Activated naive CD4-positive, alpha-beta T cell treated with anti-CD3 and anti-CD28 coated beads for 36 hours (primary cell): ENCODE measurements at regions not wholly inside any gene's neighbourhood (a gene's known extent, or its start where the extent isn't known, plus 50 kb on each side); places are given as distances from the start of the nearest gene placed in this dataset.

Experiments
- CTCF ChIA-PET: fragments of 350-600 bp; sonication (Branson Sonifier 250); formaldehyde crosslinking; loops from one replicate; lab custom pipeline; 2021; ENCODE audit warnings: antibody characterized with exemption; lab: Charles Lee
- DNase-seq: peaks from one replicate; pipeline ENCODE4 v3.0.0-alpha.2; 2020
- H3K27ac Mint-ChIP-seq: one replicate; pipeline ENCODE4 v1.8.0; 2021; ENCODE audit warnings: mild to moderate bottlenecking, mixed read lengths
- H3K27me3 Mint-ChIP-seq: one replicate; pipeline ENCODE4 v1.8.0; 2021; ENCODE audit warnings: low read depth, mixed read lengths
- H3K36me3 Mint-ChIP-seq: one replicate; pipeline ENCODE4 v1.8.0; 2021; ENCODE audit warnings: low read depth, mixed read lengths
- H3K4me1 Mint-ChIP-seq: one replicate; pipeline ENCODE4 v1.8.0; 2021; ENCODE audit warnings: low read depth, mixed read lengths
- H3K4me3 Mint-ChIP-seq: one replicate; pipeline ENCODE4 v1.8.0; 2021; ENCODE audit warnings: mild to moderate bottlenecking, moderate library complexity, mixed read lengths
- H3K9me3 Mint-ChIP-seq: one replicate; pipeline ENCODE4 v1.8.0; 2021; ENCODE audit warnings: mixed read lengths
- intact Hi-C: fragments of 100-400 bp; cut with micrococcal nuclease; formaldehyde crosslinking; loops from one replicate; pipeline ENCODE4 v1.15.1; 2023

- Mint-ChIP-seq H3K27me3 (no peaks in the 10 kb centered on the region), H3K4me1 (no peaks in the 10 kb centered on the region), H3K9me3 (peaks cover 2% of the 10 kb centered on the region), H3K4me3 (no peak overlapping the region), H3K36me3 (no peaks in the 10 kb centered on the region), H3K27ac (no peak overlapping the region)
- CTCF ChIA-PET: interaction anchor here (0.5 kb wide), 1 partner anchor 748 kb away, joined by 3 read pairs; no protein-coding TSS in a partner anchor
- no peak for DNase-seq
- intact Hi-C loops: no loop called here
Measured at GRCh38 chr9:108212184-108212583, 643.6 kb downstream of the ACTL7B start.

GRCh38 chr9:108211411-108211955 is 644.3 kb downstream of the ACTL7B start:
- peaks cover 5% of the 10 kb centered on the region for H3K9me3 Mint-ChIP-seq
- no peak overlapping the region for H3K4me3 Mint-ChIP-seq
- H3K27ac Mint-ChIP-seq: no peak overlapping the region
- no peaks in the 10 kb centered on the region for H3K36me3 Mint-ChIP-seq
- no peaks in the 10 kb centered on the region for H3K27me3 Mint-ChIP-seq
- CTCF ChIA-PET: no interaction called here
- intact Hi-C loops: no loop called here
- no peaks in the 10 kb centered on the region for H3K4me1 Mint-ChIP-seq
- DNase-seq: no peak

GRCh38 chr9:108209132-108209685 is 646.6 kb downstream of the ACTL7B start:
- H3K4me1 Mint-ChIP-seq: no peaks in the 10 kb centered on the region
- DNase-seq: no peak
- peaks cover 9% of the 10 kb centered on the region for H3K9me3 Mint-ChIP-seq
- H3K36me3 Mint-ChIP-seq: no peaks in the 10 kb centered on the region
- H3K27me3 Mint-ChIP-seq: no peaks in the 10 kb centered on the region
- H3K4me3 Mint-ChIP-seq: no peak overlapping the region
- CTCF ChIA-PET: no interaction called here
- no peak overlapping the region for H3K27ac Mint-ChIP-seq
- intact Hi-C loops: no loop called here

GRCh38 chr9:108207561-108208165 is 648.1 kb downstream of the ACTL7B start:
- H3K4me1 Mint-ChIP-seq: no peaks in the 10 kb centered on the region
- no peak overlapping the region for H3K27ac Mint-ChIP-seq
- no peaks in the 10 kb centered on the region for H3K36me3 Mint-ChIP-seq
- CTCF ChIA-PET: no interaction called here
- H3K4me3 Mint-ChIP-seq: no peak overlapping the region
- no peaks in the 10 kb centered on the region for H3K27me3 Mint-ChIP-seq
- peaks cover 11% of the 10 kb centered on the region for H3K9me3 Mint-ChIP-seq
- DNase-seq: no peak
- intact Hi-C loops: no loop called here

GRCh38 chr9:108205276-108205675 is 650.5 kb downstream of the ACTL7B start:
- CTCF ChIA-PET: no interaction called here
- intact Hi-C loops: no loop called here
- Mint-ChIP-seq H3K36me3 (no peaks in the 10 kb centered on the region), H3K4me1 (no peaks in the 10 kb centered on the region), H3K4me3 (no peak overlapping the region), H3K27me3 (no peaks in the 10 kb centered on the region), H3K27ac (no peak overlapping the region), H3K9me3 (peaks cover 22% of the 10 kb centered on the region)
- DNase-seq: no peak

- H3K27me3 Mint-ChIP-seq: no peaks in the 10 kb centered on the region
- no peak overlapping the region for H3K4me3 Mint-ChIP-seq
- H3K36me3 Mint-ChIP-seq: no peaks in the 10 kb centered on the region
- no peak overlapping the region for H3K27ac Mint-ChIP-seq
- H3K9me3 Mint-ChIP-seq: peaks cover 15% of the 10 kb centered on the region
- DNase-seq: no peak
- no peaks in the 10 kb centered on the region for H3K4me1 Mint-ChIP-seq
- CTCF ChIA-PET: no interaction called here
- intact Hi-C loops: no loop called here
Measured at GRCh38 chr9:108197899-108198298, 657.9 kb downstream of the ACTL7B start.

- CTCF ChIA-PET: no interaction called here
- Mint-ChIP-seq H3K27me3 (no peaks in the 10 kb centered on the region), H3K4me1 (no peaks in the 10 kb centered on the region), H3K27ac (no peak overlapping the region), H3K9me3 (peaks cover 15% of the 10 kb centered on the region), H3K4me3 (no peak overlapping the region), H3K36me3 (no peaks in the 10 kb centered on the region)
- intact Hi-C loops: no loop called here
- no peak for DNase-seq
Measured at GRCh38 chr9:108197008-108197365, 658.8 kb downstream of the ACTL7B start.

- H3K27ac Mint-ChIP-seq: no peak overlapping the region
- H3K36me3 Mint-ChIP-seq: no peaks in the 10 kb centered on the region
- H3K9me3 Mint-ChIP-seq: peaks cover 12% of the 10 kb centered on the region
- H3K27me3 Mint-ChIP-seq: no peaks in the 10 kb centered on the region
- no peak for DNase-seq
- H3K4me1 Mint-ChIP-seq: no peaks in the 10 kb centered on the region
- no peak overlapping the region for H3K4me3 Mint-ChIP-seq
- CTCF ChIA-PET: no interaction called here
- intact Hi-C loops: no loop called here
Measured at GRCh38 chr9:108196332-108197007, 659.3 kb downstream of the ACTL7B start.

- CTCF ChIA-PET: no interaction called here
- no peaks in the 10 kb centered on the region for H3K9me3 Mint-ChIP-seq
- H3K27ac Mint-ChIP-seq: no peak overlapping the region
- intact Hi-C loops: no loop called here
- H3K36me3 Mint-ChIP-seq: no peaks in the 10 kb centered on the region
- H3K4me1 Mint-ChIP-seq: no peaks in the 10 kb centered on the region
- no peak overlapping the region for H3K4me3 Mint-ChIP-seq
- no peaks in the 10 kb centered on the region for H3K27me3 Mint-ChIP-seq
- DNase-seq: no peak
Measured at GRCh38 chr9:108194154-108194553, 661.6 kb downstream of the ACTL7B start.

GRCh38 chr9:108193026-108193710 is 662.6 kb downstream of the ACTL7B start:
- Mint-ChIP-seq H3K36me3 (no peaks in the 10 kb centered on the region), H3K27ac (no peak overlapping the region), H3K4me3 (no peak overlapping the region), H3K9me3 (no peaks in the 10 kb centered on the region), H3K27me3 (no peaks in the 10 kb centered on the region), H3K4me1 (no peaks in the 10 kb centered on the region)
- CTCF ChIA-PET: interaction anchor here (0.6 kb wide), 1 partner anchor 160 kb away, joined by 3 read pairs; no protein-coding TSS in a partner anchor
- intact Hi-C loops: no loop called here
- DNase-seq: no peak

GRCh38 chr9:108191065-108191464 is 664.7 kb downstream of the ACTL7B start:
- DNase-seq: no peak
- CTCF ChIA-PET: no interaction called here
- Mint-ChIP-seq H3K4me3 (no peak overlapping the region), H3K4me1 (no peaks in the 10 kb centered on the region), H3K27ac (no peak overlapping the region), H3K36me3 (no peaks in the 10 kb centered on the region), H3K9me3 (no peaks in the 10 kb centered on the region), H3K27me3 (no peaks in the 10 kb centered on the region)
- intact Hi-C loops: no loop called here

- DNase-seq: no peak
- CTCF ChIA-PET: no interaction called here
- Mint-ChIP-seq H3K36me3 (no peaks in the 10 kb centered on the region), H3K9me3 (no peaks in the 10 kb centered on the region), H3K4me3 (no peak overlapping the region), H3K27me3 (no peaks in the 10 kb centered on the region), H3K4me1 (no peaks in the 10 kb centered on the region), H3K27ac (no peak overlapping the region)
- intact Hi-C loops: no loop called here
Measured at GRCh38 chr9:108188976-108189375, 666.8 kb downstream of the ACTL7B start.
